Epithelial cell of esophagus (primary cell): ENCODE measurements at regions not wholly inside any gene's neighbourhood (a gene's known extent, or its start where the extent isn't known, plus 50 kb on each side); places are given as distances from the start of the nearest gene placed in this dataset.
A peak's percentile ranks its signal among the peaks of the same experiment; 100 is the strongest.

Source experiments
- DNase-seq: peaks from one replicate; pipeline ENCODE4 v3.0.0; 2010; ENCODE audit warnings: low read depth
- H3K4me3 ChIP-seq: 2 replicates; pipeline ENCODE4 v1.5.1; 2011; ENCODE audit warnings: mild to moderate bottlenecking, low read length, control low read depth
- CTCF ChIP-seq: IDR thresholded peaks from 2 replicates; pipeline ENCODE4 v1.5.1; 2011; ENCODE audit warnings: low read depth, mild to moderate bottlenecking, low read length, control low read depth, inconsistent platforms; ENCODE audit not compliant: insufficient read depth; ENCODE audit errors: missing control alignments

GRCh38 chr1:102098536-102098935 lies 101.8 kb upstream of the OLFM3 start:
- DNase-seq, result peak; percentile 51
- H3K4me3 ChIP-seq, result no peak overlapping the region
- no peak for TF ChIP-seq CTCF

- TF ChIP-seq CTCF, result no peak
- H3K4me3 ChIP-seq, result no peak overlapping the region
- no peak for DNase-seq
These were observed 101.4 kb upstream of the OLFM3 start for GRCh38 chr1:102098081-102098480.

- peak; percentile 77 for DNase-seq
- TF ChIP-seq CTCF, result no peak
- no peak overlapping the region for H3K4me3 ChIP-seq
These were observed 100.7 kb upstream of the OLFM3 start for GRCh38 chr1:102097451-102097850.

- no peak for DNase-seq
- no peak overlapping the region for H3K4me3 ChIP-seq
- TF ChIP-seq CTCF, result no peak
These were observed 99.4 kb upstream of the OLFM3 start for GRCh38 chr1:102096162-102096561.

- TF ChIP-seq CTCF, result no peak
- DNase-seq, result peak; percentile 34
- no peak overlapping the region for H3K4me3 ChIP-seq
These were observed 93.1 kb upstream of the OLFM3 start for GRCh38 chr1:102089791-102090190.

GRCh38 chr1:102085896-102086295 lies 89.2 kb upstream of the OLFM3 start:
- no peak overlapping the region for H3K4me3 ChIP-seq
- DNase-seq, result peak; percentile 61
- TF ChIP-seq CTCF, result no peak

GRCh38 chr1:102084771-102085535 lies 88.2 kb upstream of the OLFM3 start:
- DNase-seq, result peak; percentile 26
- H3K4me3 ChIP-seq, result no peak overlapping the region
- no peak for TF ChIP-seq CTCF
